ENCODE measurements at regions not wholly inside any gene's neighbourhood (a gene's known extent, or its start where the extent isn't known, plus 50 kb on each side); places are given as distances from the start of the nearest gene placed in this dataset.

DNA sequence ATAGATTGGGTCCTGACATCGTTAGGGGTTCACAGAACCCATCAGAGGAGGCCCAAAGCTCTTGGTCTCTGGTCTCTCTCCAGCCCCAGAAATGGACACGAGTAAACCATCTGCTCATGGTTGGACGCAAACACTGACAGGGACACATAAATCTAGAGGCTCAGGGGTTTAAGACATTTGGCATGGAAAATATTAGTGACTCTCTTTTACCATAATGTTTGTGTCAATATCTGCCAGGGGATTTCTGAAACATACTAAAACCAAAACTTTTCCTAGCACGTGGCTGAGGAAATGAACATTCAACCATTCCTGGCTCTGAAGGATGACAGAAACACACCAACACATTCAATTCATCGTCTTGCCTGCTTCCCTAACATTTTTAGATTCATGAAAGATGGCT lies 226.2 kb downstream of the SP3 start:
- Histone ChIP-seq H3K4me2 (no peak overlapping the region), H3K9me3 (ENCODE audit: low read depth) (no peaks in the 10 kb centered on the region), H3K4me3 (no peak overlapping the region), H3K27me3 (no peaks in the 10 kb centered on the region), H3K36me3 (no peaks in the 10 kb centered on the region), H3K4me1 (no peaks in the 10 kb centered on the region), H3F3A (ENCODE audit: low read depth) (no peaks in the 10 kb centered on the region), H3K79me2 (ENCODE audit: low read depth) (no peaks in the 10 kb centered on the region), H2AFZ (replicated peaks) (no peak overlapping the region), H3K27ac (no peak overlapping the region), H3K9ac (no peak overlapping the region), H4K20me1 (ENCODE audit: low read depth) (no peaks in the 10 kb centered on the region)
- no peak overlapping the region for H3K4me3 Mint-ChIP-seq
- H3K36me3 Mint-ChIP-seq: no peaks in the 10 kb centered on the region
- DNase-seq (ENCODE audit: low spot score): no peak
- H3K9me3 Mint-ChIP-seq: peaks cover 2% of the 10 kb centered on the region
- H3K4me1 Mint-ChIP-seq: no peaks in the 10 kb centered on the region
- no peaks in the 10 kb centered on the region for H3K27me3 Mint-ChIP-seq (ENCODE audit: insufficient read depth, low read depth)
- no peak overlapping the region for H3K27ac Mint-ChIP-seq
- TF ChIP-seq EZH2phosphoT487 (IDR thresholded peaks at IDR 0.05) (no peak), EZH2 (IDR thresholded peaks at IDR 0.05) (no peak), CTCF (IDR thresholded peaks at IDR 0.05) (no peak)

- Histone ChIP-seq H3F3A (ENCODE audit: low read depth) (no peaks in the 10 kb centered on the region), H3K36me3 (no peaks in the 10 kb centered on the region), H2AFZ (replicated peaks) (no peak overlapping the region), H3K4me3 (no peak overlapping the region), H3K4me1 (no peaks in the 10 kb centered on the region), H3K79me2 (ENCODE audit: low read depth) (no peaks in the 10 kb centered on the region), H3K27me3 (no peaks in the 10 kb centered on the region), H3K9me3 (ENCODE audit: low read depth) (no peaks in the 10 kb centered on the region), H4K20me1 (ENCODE audit: low read depth) (no peaks in the 10 kb centered on the region), H3K27ac (no peak overlapping the region), H3K9ac (no peak overlapping the region), H3K4me2 (no peak overlapping the region)
- no peaks in the 10 kb centered on the region for H3K4me1 Mint-ChIP-seq
- DNase-seq (ENCODE audit: low spot score): no peak
- no peaks in the 10 kb centered on the region for H3K27me3 Mint-ChIP-seq (ENCODE audit: insufficient read depth, low read depth)
- no peaks in the 10 kb centered on the region for H3K36me3 Mint-ChIP-seq
- H3K4me3 Mint-ChIP-seq: no peak overlapping the region
- no peak overlapping the region for H3K27ac Mint-ChIP-seq
- TF ChIP-seq CTCF (IDR thresholded peaks at IDR 0.05) (no peak), EZH2 (IDR thresholded peaks at IDR 0.05) (no peak)
- peaks cover 4% of the 10 kb centered on the region for H3K9me3 Mint-ChIP-seq
Observed at GRCh38 chr2:173740639-173741038, 224.5 kb downstream of the SP3 start.

DNA sequence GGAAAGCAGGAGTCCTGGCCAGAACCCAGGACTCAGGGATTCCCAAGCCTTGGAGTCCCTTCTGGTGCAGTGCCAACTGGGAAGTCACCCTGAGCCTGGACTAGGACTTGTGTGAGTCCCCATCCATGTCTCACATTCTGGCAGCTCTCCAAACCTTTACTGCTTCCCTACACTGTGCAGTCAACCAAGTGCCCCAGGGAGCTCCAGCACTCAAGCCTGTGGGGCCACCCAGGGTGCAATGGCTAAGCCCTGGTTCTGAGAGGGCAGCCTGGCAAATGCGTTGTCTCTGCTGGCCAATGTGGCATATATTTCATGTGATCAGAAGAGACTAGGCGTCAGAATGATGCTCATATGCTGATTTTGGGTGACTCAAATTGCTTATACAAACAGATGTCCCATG lies 223.4 kb downstream of the SP3 start:
- Histone ChIP-seq H3K4me1 (peaks cover 6% of the 10 kb centered on the region), H2AFZ (replicated peaks) (no peak overlapping the region), H3K79me2 (ENCODE audit: low read depth) (no peaks in the 10 kb centered on the region), H4K20me1 (ENCODE audit: low read depth) (no peaks in the 10 kb centered on the region), H3K4me3 (no peak overlapping the region), H3K4me2 (no peak overlapping the region), H3K36me3 (no peaks in the 10 kb centered on the region), H3K9me3 (ENCODE audit: low read depth) (no peaks in the 10 kb centered on the region), H3K9ac (no peak overlapping the region), H3F3A (ENCODE audit: low read depth) (no peaks in the 10 kb centered on the region), H3K27ac (no peak overlapping the region), H3K27me3 (no peaks in the 10 kb centered on the region)
- no peaks in the 10 kb centered on the region for H3K36me3 Mint-ChIP-seq
- no peaks in the 10 kb centered on the region for H3K27me3 Mint-ChIP-seq (ENCODE audit: insufficient read depth, low read depth)
- peaks cover 7% of the 10 kb centered on the region for H3K9me3 Mint-ChIP-seq
- H3K4me1 Mint-ChIP-seq: peaks cover 8% of the 10 kb centered on the region
- TF ChIP-seq EZH2 (IDR thresholded peaks at IDR 0.05) (no peak), EZH2phosphoT487 (IDR thresholded peaks at IDR 0.05) (no peak), CTCF (IDR thresholded peaks at IDR 0.05) (no peak)
- H3K27ac Mint-ChIP-seq: no peak overlapping the region
- no peak for DNase-seq (ENCODE audit: low spot score)
- H3K4me3 Mint-ChIP-seq: no peak overlapping the region

DNA sequence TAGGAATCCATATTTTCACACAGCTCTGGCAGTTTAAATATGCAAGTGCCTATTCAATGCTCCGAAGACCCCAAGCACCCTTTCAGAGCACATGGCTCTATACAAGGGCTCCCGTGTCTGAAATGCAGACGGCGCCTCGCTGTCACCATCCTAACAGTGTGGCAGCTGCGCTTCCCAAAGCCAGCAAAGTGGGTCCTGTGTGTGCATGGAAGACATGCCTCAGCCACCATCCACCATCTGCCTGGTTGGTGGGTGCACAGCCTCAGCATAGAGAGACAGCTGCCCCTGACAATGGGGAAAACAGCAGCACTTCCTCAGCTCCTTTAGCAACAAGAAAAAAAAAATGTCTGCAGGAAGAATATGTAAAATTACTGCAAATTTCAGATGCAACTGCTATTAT lies 218.1 kb downstream of the SP3 start:
- Histone ChIP-seq H3K4me1 (peaks cover 45% of the 10 kb centered on the region), H3K27me3 (no peaks in the 10 kb centered on the region), H3K9ac (no peak overlapping the region), H3K79me2 (ENCODE audit: low read depth) (no peaks in the 10 kb centered on the region), H3F3A (ENCODE audit: low read depth) (peaks cover 31% of the 10 kb centered on the region), H3K4me2 (no peak overlapping the region), H3K27ac (no peak overlapping the region), H3K9me3 (ENCODE audit: low read depth) (no peaks in the 10 kb centered on the region), H2AFZ (replicated peaks) (no peak overlapping the region), H4K20me1 (ENCODE audit: low read depth) (no peaks in the 10 kb centered on the region), H3K36me3 (no peaks in the 10 kb centered on the region), H3K4me3 (no peak overlapping the region)
- Mint-ChIP-seq H3K4me3 (no peak overlapping the region), H3K27ac (no peak overlapping the region), H3K4me1 (peaks cover 47% of the 10 kb centered on the region), H3K27me3 (ENCODE audit: insufficient read depth, low read depth) (no peaks in the 10 kb centered on the region), H3K36me3 (no peaks in the 10 kb centered on the region), H3K9me3 (peaks cover 7% of the 10 kb centered on the region)
- DNase-seq (ENCODE audit: low spot score): no peak
- TF ChIP-seq EZH2 (IDR thresholded peaks at IDR 0.05): no peak
- TF ChIP-seq EZH2phosphoT487 (IDR thresholded peaks at IDR 0.05): no peak
- no peak for TF ChIP-seq CTCF (IDR thresholded peaks at IDR 0.05)

All from neural progenitor cell (in vitro differentiated cells).